MCF 10A (cell line): ENCODE measurements at regions not wholly inside any gene's neighbourhood (a gene's known extent, or its start where the extent isn't known, plus 50 kb on each side); places are given as distances from the start of the nearest gene placed in this dataset.

ENCODE experiments used
- BruUV-seq: library from RNA; stranded (reverse); fragments of 400-500 nt; replicated peaks from 2 replicates; lab custom pipeline; 2021; lab: Mats Ljungman, UMichigan
- CTCF ChIA-PET: fragments of 300-600 bp; sonication (Branson Sonifier 250); formaldehyde crosslinking; extraction: SDS; loops from one replicate; lab custom pipeline; 2021; ENCODE audit warnings: antibody characterized with exemption, inconsistent platforms; lab: Yijun Ruan, JAX
- POLR2A ChIA-PET: fragments of 300-600, 350-650 bp; sonication (Branson Sonifier 250); formaldehyde crosslinking; extraction: SDS; loops from one replicate; lab custom pipeline; 2020; ENCODE audit warnings: antibody characterized with exemption, inconsistent platforms; lab: Yijun Ruan, JAX
- DNase-seq: peaks from one replicate; pipeline ENCODE4 v3.0.0-alpha.2; 2018; ENCODE audit not compliant: unreplicated experiment
- H3K27ac Mint-ChIP-seq: one replicate; pipeline ENCODE4 v1.8.0; 2022; ENCODE audit warnings: mild to moderate bottlenecking, low read depth, mixed read lengths; ENCODE audit not compliant: unreplicated experiment
- H3K27me3 Mint-ChIP-seq: one replicate; pipeline ENCODE4 v1.8.0; 2022; ENCODE audit warnings: mixed read lengths; ENCODE audit not compliant: insufficient read depth, unreplicated experiment
- H3K36me3 Mint-ChIP-seq: one replicate; pipeline ENCODE4 v1.8.0; 2022; ENCODE audit warnings: mild to moderate bottlenecking, moderate library complexity, mixed read lengths; ENCODE audit not compliant: insufficient read depth, unreplicated experiment
- H3K4me1 Mint-ChIP-seq: one replicate; pipeline ENCODE4 v1.8.0; 2022; ENCODE audit warnings: mixed read lengths; ENCODE audit not compliant: insufficient read depth, unreplicated experiment
- H3K4me3 Mint-ChIP-seq: one replicate; pipeline ENCODE4 v1.8.0; 2022; ENCODE audit warnings: mild to moderate bottlenecking, moderate library complexity, mixed read lengths; ENCODE audit not compliant: unreplicated experiment
- H3K9me3 Mint-ChIP-seq: one replicate; pipeline ENCODE4 v1.8.0; 2022; ENCODE audit warnings: mixed read lengths; ENCODE audit not compliant: unreplicated experiment
- intact Hi-C: fragments of 100-400 bp; cut with micrococcal nuclease; formaldehyde crosslinking; loops from 2 replicates; pipeline ENCODE4 v1.14.1; 2022
- TF ChIP-seq, protein P1 (sequence below): fragments of 200-600 bp; IDR thresholded peaks from one replicate; pipeline ENCODE4 v1.8.0; 2022; ENCODE audit warnings: antibody characterized with exemption, mild to moderate bottlenecking; ENCODE audit not compliant: unreplicated experiment

DNA sequence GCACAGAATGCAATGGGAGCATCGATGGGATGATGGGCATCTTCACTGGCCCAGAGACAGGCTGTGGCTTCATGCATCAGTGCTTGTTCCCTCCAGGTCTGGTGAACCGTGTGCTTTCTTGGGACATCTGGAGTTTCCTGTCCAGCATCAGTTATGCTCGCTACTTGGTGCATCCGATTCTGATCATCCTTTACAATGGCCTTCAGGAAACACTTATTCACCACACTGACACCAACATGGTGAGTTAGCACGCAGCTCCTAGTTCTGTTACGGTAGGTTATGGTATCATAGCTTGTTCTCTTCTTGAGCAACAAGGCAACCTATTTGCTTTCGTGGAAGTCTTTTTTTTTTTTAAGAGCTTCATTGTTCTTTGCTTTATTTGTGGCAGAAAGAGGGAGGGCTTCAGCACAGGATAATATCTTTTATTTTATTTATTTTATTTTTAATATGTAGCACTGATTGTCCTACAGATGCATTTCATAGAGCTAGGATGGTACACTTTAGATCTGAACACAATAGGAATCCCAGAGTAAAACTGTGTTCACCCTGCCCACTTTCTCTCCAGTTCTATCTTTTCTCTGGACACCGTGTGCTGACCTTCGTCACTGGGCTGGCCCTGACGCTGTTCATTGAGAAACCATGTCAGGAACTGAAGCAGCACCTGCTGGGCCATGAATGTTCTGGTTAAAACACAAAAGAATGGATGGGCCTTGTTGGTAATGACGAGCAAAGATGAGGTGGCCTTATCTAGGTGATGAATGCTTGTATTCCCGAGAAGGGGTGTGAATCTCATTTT lies 71.2 kb upstream of the SEC11C start:
- CTCF ChIA-PET = interaction anchor here (0.6 to 5.8 kb wide), 11 partner anchors 9 to 428 kb away, joined by 3 to 235 read pairs (median 3); no protein-coding TSS in a partner anchor
- Mint-ChIP-seq H3K27me3 (no peaks in the 10 kb centered on the region), H3K36me3 (no peaks in the 10 kb centered on the region), H3K4me1 (no peaks in the 10 kb centered on the region), H3K27ac (no peak overlapping the region), H3K4me3 (no peak overlapping the region), H3K9me3 (no peaks in the 10 kb centered on the region)
- no TSS peak for BruUV-seq
- no peak for DNase-seq
- POLR2A ChIA-PET = interaction anchor here (0.7 kb wide), 1 partner anchor 73 kb away, joined by 3 read pairs; no protein-coding TSS in a partner anchor
- TF ChIP-seq, protein P1, sequence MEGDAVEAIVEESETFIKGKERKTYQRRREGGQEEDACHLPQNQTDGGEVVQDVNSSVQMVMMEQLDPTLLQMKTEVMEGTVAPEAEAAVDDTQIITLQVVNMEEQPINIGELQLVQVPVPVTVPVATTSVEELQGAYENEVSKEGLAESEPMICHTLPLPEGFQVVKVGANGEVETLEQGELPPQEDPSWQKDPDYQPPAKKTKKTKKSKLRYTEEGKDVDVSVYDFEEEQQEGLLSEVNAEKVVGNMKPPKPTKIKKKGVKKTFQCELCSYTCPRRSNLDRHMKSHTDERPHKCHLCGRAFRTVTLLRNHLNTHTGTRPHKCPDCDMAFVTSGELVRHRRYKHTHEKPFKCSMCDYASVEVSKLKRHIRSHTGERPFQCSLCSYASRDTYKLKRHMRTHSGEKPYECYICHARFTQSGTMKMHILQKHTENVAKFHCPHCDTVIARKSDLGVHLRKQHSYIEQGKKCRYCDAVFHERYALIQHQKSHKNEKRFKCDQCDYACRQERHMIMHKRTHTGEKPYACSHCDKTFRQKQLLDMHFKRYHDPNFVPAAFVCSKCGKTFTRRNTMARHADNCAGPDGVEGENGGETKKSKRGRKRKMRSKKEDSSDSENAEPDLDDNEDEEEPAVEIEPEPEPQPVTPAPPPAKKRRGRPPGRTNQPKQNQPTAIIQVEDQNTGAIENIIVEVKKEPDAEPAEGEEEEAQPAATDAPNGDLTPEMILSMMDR = no peak
- intact Hi-C loops = loop anchor here (10.0 kb wide), 1 partner anchor 544 kb away; no protein-coding TSS in a partner anchor

DNA sequence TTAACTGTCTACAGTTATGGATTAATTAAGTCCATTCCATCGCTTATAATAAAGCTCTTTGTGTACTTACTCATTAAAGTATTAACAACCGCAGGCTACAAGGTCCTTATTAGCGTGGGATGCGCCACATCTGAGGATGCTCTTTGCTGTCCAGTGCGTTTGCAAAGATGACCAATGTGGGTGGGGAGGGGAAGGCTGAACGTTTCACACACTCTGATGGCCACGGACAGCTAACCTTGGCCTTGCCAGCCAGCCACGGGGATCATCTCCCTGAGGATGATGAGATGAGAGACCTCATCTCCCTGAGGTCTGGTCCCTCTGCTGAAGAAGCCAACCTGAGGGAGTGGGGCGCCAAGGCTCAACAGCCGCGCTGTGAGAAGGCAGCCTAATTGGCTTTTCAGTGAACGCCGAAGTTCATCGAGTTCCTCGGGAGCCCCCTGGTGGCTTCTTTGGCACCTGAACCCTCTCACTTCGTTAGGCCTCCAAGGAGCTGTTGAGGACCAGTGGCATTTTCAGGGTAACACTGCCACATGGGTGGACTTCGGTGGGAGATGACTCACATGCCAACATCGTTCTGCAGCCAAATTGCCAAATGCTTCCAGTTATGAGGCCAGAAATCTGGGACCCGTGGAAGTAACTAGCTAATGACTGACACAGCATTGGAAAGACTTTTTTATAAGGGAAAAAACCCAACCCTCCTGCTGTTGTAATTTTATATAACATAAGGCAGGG lies 69.3 kb upstream of the SEC11C start:
- TF ChIP-seq, protein P1 = peak; percentile 76
- BruUV-seq = no TSS peak

DNA sequence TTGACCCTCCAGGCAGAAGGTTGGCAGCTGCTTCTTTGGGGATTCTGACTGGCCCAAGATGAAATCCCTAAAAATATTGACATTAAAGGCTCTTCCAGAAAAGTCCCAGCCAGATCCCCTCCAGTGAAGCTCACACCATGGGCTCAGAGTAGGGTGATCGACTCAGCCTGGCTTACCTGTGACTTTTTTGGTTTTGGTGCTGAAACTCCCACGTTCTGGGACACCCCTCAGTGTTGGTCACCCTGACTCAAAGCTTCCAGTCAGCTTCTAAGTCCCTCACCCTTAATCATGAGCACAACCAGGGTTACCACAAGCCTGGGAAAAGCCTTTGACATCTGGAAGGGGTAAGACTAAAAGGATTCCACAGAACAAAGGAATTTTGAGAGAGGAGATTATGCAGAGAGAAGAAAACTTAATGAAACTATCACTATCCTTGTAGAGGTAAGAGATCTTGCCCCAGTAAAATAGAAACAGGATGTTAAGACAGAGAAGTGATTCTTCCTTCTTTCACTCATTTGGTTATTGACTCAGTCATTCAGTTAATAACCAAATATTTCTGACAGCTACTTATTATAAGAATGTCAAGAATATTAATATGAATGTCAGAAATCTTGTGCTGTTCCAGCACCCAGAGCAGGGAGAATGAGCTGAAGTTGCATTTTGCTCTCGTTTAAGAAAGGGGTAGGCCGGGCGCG lies 66.8 kb upstream of the SEC11C start:
- H3K27me3 Mint-ChIP-seq = no peaks in the 10 kb centered on the region
- ChIA-PET POLR2A (interaction anchor here (0.7 kb wide), 1 partner anchor 224 kb away, joined by 3 read pairs; no protein-coding TSS in a partner anchor), CTCF (interaction anchor here (0.5 to 5.8 kb wide), 11 partner anchors 11 to 658 kb away, joined by 3 to 235 read pairs (median 3); no protein-coding TSS in a partner anchor)
- DNase-seq = no peak
- H3K36me3 Mint-ChIP-seq = no peaks in the 10 kb centered on the region
- intact Hi-C loops = no loop called here
- no TSS peak for BruUV-seq
- H3K4me3 Mint-ChIP-seq = no peak overlapping the region
- H3K4me1 Mint-ChIP-seq = no peaks in the 10 kb centered on the region
- H3K9me3 Mint-ChIP-seq = no peaks in the 10 kb centered on the region
- no peak overlapping the region for H3K27ac Mint-ChIP-seq
- TF ChIP-seq, protein P1 = no peak

More for the DNA sequence above, 69.3 kb upstream of the SEC11C start:
- H3K27ac Mint-ChIP-seq = no peak overlapping the region
- peak; percentile 84 for DNase-seq
- intact Hi-C loops = loop anchor here (1.0 kb wide), 2 partner anchors 289 to 302 kb away; no protein-coding TSS in a partner anchor
- ChIA-PET POLR2A (interaction anchor here (0.7 to 2.0 kb wide), 6 partner anchors 86 to 302 kb away, joined by 3 to 6 read pairs (median 4); no protein-coding TSS in a partner anchor), CTCF (interaction anchor here (0.5 to 5.8 kb wide), 40 partner anchors 9 to 527 kb away, joined by 3 to 235 read pairs (median 4); no protein-coding TSS in a partner anchor)
- H3K9me3 Mint-ChIP-seq = no peaks in the 10 kb centered on the region
- no peaks in the 10 kb centered on the region for H3K36me3 Mint-ChIP-seq
- no peaks in the 10 kb centered on the region for H3K4me1 Mint-ChIP-seq
- H3K4me3 Mint-ChIP-seq = no peak overlapping the region
- H3K27me3 Mint-ChIP-seq = no peaks in the 10 kb centered on the region
